ENCODE measurements at regions not wholly inside any gene's neighbourhood (a gene's known extent, or its start where the extent isn't known, plus 50 kb on each side); places are given as distances from the start of the nearest gene placed in this dataset.

- no peak for DNase-seq
Observed at GRCh38 chr9:95653246-95653645, 136.5 kb upstream of the PTCH1 start.

GRCh38 chr9:95650720-95651119 lies 133.9 kb upstream of the PTCH1 start:
- DNase-seq, result no peak

- DNase-seq, result no peak
Observed at GRCh38 chr9:95649801-95650213, 133.0 kb upstream of the PTCH1 start.

- DNase-seq, result no peak
Observed at GRCh38 chr9:95648225-95648624, 131.5 kb upstream of the PTCH1 start.

GRCh38 chr9:95645992-95646391 lies 129.2 kb upstream of the PTCH1 start:
- no peak for DNase-seq

DNA sequence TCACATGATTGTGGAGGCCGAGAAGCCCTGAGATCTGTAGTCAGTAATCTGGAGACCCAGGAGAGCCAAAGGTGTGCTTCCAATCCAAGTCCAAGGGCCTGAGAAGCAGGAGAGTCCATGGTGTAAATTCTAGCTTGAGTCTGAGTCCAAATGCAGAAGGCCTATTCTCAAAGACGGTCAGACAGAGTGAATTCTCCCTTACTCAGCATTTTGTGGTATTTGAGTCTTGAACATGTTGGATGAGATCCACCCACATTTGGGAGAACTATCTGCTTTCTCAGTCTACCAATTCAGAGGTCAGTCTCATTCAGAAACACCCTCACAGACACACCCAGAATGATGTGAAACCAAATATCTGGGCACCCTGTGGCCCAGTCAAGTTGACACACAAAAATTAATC lies 128.8 kb upstream of the PTCH1 start:
- no peak for DNase-seq

GRCh38 chr9:95644377-95644776 lies 127.6 kb upstream of the PTCH1 start:
- DNase-seq, result no peak

DNA sequence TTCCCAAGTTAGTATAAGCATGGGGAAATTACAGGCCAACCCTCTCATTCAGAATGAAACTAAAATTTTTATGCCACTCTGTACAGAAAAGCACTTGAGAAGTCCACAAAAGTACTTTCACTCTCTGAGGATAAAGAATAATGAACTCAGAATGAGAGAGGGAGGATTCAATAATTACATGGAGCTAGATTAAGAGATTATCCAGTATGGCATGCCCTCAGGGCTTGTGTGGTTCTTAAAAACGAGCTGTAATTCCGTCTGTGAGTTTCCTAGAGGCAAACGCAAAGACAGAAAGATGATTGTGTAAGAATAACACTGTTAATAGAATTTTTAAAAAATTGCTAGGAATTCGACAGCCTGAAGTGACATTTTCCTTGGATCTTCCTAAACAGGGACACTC lies 126.8 kb upstream of the PTCH1 start:
- no peak for DNase-seq

DNA sequence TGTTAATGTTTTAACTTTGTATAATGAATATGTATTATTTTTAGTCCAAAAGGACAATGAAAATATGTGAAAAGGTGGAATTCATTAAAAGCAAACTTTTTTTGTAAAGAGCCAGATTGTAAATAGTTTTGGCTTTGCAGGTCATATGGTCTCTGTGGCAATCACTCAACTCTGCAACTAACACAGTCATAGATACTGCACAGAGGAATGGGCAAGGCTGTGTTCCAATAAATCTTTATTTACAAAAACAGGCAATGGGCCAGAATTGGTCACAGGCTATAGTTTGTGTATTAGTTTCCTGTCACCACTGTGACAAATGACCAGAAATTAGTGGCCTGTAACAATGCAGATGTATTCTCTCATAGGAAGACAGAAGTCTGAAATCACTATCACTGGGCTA lies 125.4 kb upstream of the PTCH1 start:
- no peak for DNase-seq

- DNase-seq, result no peak
Observed at GRCh38 chr9:95641586-95641985, 124.8 kb upstream of the PTCH1 start.

DNA sequence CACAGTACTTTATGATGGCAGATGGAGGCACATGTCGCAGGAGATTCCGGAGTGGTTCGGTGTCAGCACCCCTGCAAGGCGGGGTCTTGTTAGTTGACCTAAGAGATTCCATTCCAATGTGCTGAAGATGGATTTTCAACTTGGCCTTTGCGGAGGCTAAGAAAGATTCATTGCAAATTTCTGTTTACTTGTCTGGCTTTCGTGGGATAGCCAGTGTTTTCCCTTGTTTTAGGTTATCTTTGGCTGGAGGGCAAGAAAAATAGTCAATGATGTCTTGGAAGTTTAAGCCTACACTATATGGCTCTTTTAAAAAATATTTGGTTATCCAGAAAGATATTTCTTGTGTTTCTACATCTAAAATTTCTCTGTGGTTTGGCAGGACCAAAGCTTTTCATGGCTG lies 123.6 kb upstream of the PTCH1 start:
- no peak for DNase-seq

GRCh38 chr9:95635986-95636671 lies 119.4 kb upstream of the PTCH1 start:
- no peak for DNase-seq

DNA sequence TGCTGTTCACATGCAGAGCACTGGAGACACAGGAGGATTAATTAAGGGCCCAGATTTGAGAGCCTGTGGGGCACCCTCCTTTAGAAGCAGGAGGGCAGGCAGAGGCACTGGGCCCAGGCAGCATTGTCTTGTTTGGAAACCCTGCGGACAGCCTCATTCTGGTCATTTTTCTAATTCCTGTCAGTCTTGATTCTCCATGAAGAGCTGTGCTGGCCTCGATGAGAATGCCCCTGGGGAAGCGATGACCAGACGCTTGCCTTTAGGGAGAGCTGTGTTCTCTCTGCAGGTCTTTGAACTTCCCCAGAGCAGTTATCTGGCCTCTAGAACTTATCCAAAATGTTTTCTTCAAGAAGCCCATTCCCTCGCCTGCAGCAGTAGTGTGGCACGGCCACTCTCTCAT lies 117.8 kb upstream of the PTCH1 start:
- no peak for DNase-seq

DNA sequence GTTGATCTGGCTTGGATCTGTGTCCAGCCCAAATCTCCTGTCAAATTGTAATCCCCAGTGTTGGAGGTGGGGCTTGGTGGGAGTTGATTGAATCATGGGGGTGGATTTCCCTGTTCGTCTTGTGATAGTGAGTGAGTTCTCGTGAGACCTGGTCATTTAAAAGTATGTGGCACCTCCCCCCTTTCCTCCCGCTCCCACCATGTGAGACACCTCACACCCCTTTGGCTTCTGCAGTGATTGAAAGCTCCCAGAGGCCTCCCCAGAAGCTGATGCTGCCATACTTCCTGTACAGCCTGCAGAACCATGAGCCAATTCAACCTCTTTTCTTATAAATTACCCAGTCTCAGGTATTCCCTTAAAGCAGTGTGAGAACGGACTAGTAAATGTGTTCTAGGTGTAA lies 117.3 kb upstream of the PTCH1 start:
- no peak for DNase-seq

DNA sequence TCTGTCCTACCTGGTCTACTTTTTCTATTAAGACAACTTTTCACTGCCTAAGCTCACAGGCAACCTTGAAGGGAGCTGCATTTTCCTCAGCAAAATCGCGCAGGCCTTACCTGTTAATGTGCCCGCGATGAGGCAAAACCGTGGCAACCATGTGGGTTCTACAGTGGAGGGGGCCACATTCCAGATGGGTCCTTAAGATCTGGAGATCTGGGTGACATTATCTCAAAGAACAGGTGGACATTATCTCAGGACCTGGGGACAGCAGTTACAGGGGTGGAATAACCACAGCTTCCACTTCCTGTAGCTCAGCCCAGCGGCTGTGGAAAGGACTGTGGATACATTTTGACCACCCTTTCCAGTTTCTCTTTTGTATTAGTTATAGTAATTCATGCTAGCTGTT lies 112.8 kb upstream of the PTCH1 start:
- DNase-seq, result no peak

GRCh38 chr9:95627802-95628201 lies 111.0 kb upstream of the PTCH1 start:
- DNase-seq, result no peak

- peak in 2 of 4 experiments; percentile 2 for DNase-seq
Observed at GRCh38 chr9:95626885-95627558, 110.3 kb upstream of the PTCH1 start.

- DNase-seq, result no peak
Observed at GRCh38 chr9:95626341-95626740, 109.6 kb upstream of the PTCH1 start.

DNA sequence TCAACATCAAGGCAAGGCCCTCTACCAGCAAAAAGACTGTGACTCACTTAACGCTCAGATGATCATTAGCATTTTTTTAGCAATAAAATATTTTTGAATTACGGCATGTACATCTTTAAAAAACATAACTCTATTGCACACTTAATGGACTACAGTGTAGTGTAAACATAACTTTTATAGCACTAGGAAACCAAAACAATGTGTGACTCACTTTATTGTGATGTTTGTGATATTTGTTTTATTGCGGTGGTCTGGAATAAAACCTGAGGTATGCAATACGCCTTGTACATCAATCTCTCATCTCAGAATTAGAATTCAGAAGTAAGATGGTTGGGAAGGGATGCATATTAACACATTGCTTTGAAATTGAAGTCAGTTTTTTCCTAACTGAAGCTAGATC lies 106.9 kb upstream of the PTCH1 start:
- DNase-seq, result no peak

GRCh38 chr9:95620722-95621121 lies 104.0 kb upstream of the PTCH1 start:
- no peak for DNase-seq

DNA sequence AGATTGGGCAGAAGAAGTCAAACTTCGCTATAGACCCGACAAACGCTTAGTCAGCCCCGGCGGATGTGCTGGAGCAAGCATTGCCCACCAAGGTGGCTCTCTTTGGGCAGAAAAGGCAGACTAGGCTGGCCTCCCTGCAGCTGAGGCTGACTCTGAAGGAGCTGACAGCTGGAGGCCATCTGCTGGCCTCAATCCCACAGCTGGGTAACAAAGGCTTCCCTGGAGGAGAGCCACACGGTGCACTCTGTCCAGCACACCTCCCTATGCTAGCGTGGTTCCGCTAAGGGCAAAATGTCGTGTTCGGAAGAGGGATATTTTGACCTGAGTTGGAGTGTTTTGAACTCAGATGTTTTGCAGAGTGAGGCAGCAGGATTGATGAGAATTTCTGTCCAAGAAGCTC lies 103.5 kb upstream of the PTCH1 start:
- no peak for DNase-seq

DNA sequence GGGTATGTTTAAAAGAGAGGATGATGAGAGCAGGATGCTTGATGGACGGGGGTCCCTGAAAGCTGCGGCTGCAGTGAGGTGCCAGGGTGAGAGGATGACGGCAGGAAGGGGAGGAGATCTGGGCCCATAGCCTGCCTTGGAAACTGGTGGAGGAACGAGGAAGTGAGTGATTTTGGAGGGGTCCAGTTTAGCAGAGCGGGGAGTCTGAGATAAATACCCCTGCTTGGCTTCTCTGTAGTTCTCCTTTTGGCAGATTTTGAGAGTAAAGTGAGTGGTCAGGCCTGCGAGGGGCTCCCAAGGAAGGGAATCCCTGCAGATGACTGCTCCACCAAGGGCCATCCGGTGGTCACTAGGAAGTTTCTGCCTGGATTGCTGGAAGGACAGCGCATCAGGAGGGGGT lies 98.5 kb upstream of the PTCH1 start:
- DNase-seq, result no peak

DNA sequence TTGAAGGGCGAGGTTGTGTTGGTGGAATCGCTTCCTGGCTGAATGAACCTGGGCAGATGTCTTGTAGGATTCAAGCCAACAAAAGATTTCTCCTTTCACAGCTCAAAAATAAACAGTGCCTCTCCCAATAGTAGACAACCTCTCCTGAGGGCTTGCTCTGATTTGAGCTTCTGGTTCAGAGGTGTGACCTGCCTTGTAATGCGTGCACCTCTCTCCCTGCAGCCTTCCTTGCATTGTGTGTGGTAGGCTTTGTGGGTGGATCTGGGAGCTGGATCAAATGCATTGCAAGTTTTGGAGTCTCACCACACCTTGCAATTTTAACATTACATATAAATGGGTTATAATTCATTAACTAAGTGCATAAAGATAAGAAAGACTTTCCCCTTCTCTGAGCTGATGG lies 96.9 kb upstream of the PTCH1 start:
- no peak for DNase-seq

- DNase-seq, result no peak
Observed at GRCh38 chr9:95611354-95611753, 94.6 kb upstream of the PTCH1 start.

Data from activated naive CD4-positive, alpha-beta T cell (primary cell).